NCI-H1105 treated with DMSO at 0.1 percent for 48 hours (cell line): ENCODE measurements at regions not wholly inside any gene's neighbourhood (a gene's known extent, or its start where the extent isn't known, plus 50 kb on each side); places are given as distances from the start of the nearest gene placed in this dataset.

Experiments used
- DNase-seq: peaks from one replicate; lab custom pipeline; 2025; lab: John Stamatoyannopoulos, UW

DNA sequence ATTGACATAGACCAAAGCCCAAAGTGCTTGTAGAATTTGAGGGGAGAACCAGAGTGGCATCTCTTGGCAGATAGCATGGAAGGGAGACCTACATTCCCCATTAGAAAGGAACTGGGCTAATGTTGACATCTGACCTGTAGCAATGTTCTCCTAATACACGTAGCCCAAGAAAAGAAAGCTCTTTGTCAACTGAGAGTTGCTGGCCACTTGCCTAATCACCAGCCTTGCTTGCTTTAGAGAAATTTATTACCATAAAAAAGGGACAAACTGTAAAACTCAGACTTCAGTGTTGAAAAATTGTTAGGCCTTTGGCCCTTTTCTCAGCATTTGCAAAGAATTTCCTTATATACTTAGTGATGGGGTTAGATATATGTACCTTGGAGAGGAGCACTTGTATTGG lies 777.5 kb downstream of the MAFB start:
- DNase-seq = no peak

GRCh38 chr20:39910536-39910935 lies 778.5 kb downstream of the MAFB start:
- DNase-seq = no peak

DNA sequence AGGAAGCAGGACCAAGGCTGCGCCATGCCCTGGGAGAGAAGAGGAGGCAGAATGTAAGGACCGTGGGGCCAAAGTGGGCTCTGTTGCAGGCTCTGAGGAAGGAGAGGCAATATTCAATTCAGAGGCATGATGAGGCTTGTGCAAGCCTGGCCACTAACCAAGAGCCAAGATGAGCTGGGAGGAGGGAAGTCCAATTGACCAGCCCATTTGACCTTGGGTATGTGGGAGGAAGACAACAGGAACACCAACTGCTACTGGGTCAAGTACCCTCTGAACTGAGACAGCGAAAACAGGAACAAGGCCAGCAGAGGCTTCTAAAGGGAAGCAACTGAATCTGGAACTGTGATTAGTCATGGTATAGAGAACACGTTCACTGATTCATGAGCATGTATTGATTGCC lies 779.6 kb downstream of the MAFB start:
- DNase-seq = no peak

- no peak for DNase-seq
Observed at GRCh38 chr20:39904476-39905112, 784.4 kb downstream of the MAFB start.

DNA sequence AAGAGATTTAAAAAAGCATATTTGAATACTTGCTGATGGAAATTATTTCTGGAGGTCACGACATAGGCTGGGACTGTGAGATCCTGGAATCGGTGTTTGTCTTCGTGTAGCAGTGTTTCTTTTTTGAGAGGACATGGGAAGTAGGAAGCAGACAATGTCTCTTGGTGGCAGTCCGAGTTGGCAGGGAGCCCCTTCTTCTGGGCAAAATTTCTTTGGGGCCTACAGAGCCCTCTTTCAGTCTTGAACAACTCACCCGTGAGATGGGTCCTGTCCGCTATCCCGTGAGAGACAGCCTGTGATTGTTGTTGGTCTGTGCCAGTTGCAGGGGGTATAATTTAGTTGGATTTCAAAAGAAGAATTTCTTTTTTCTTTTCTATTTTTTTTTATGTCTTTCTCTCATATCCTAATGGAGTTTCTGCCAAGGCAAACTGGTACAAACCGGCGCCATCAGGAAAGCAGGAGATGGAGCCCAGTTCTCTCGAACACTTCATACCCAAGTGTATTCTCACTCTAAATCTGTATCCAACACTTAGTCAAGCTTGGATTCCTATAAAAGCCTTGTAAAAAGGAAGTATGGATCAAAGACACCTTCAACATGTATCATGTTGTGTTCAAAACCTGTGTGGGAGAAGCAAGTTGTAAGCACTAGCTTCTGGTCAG lies 785.1 kb downstream of the MAFB start:
- no peak for DNase-seq

DNA sequence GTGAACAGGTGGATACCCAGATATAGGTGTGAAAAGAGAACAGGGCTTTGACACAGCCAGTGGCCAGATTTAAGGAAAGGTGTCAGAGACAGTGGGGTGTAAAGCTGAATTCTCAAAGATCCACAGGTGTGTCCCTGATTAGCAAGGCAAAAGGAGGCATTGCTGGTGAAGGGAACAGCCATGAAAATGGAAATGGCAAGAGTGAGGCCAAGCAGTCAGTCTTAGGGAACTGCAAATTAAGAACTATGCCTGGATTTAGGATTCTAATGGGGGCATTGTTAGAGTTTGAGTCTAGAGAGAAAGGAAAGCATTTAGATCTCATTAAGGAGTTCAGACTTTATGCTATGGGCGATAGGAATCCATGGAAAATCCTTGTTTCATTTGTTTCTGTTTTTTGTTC lies 789.2 kb downstream of the MAFB start:
- DNase-seq = no peak

DNA sequence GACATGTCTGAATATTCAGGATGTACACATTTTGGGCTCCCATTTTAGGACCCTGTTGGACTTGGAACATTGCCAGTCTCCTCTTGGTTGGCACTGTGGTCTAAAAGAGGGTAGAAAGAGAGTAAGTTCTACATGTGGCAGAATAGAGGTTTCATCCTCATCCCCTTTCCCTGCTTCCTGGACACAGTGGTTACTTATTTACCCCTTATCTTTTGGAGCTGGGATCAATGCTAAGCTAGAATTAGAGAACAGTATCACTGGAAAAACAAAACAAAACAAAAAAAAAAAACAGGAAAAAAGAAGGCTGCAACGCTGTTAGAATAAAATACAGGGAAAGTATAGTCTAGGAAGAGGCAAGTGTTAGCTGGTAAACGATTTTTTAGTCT lies 790.6 kb downstream of the MAFB start:
- DNase-seq = no peak

DNA sequence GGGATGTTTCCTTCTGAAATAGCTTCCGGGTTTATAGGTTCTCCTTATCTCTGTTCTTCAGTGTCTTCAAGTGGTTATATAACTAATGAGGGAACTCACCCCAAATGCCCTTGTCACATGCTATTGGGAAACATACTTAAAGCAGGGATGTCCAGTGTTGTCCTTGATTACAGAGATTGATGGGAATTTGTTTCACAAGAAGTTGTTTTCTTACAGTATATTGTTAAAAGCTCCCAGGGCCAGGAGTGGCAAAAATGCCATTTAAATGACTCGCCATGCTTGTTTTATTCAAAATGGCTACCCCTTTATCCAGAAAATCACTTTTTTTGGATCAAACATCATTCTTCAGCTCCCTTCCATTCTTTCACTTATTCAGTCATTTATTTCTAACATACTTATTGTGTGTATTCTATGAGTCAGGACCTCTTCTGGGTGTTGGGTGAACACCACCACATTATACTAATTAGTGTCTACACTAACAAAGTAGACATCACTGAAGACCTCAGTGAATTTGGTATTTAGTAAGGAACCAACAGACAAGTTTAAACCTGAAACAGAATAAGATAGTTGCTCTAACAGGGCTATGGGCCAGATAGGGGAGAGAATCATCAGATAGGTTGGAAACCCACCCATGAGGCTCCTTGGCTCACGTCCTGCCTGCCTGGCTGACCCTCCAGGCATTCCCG lies 791.1 kb downstream of the MAFB start:
- no peak for DNase-seq

GRCh38 chr20:39897058-39897457 lies 792.0 kb downstream of the MAFB start:
- no peak for DNase-seq

DNA sequence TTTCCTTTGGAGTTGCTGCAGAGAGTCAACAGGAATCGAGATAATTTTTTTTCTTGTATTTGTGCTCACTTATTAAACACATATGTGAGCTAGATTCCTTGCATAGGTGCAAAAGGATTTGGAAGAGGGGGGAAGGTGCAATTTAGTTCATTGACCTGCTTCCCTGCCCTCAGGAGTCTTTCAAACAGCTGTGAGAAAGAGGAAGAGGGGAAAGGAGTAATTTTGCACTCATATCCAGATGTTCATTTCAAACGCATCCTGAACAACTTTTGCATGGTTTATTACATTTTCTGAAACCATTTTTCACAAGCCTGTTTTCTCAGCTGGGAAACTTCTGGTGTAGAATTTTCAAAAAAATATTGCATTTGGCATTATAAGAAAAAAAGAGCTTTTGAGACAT lies 795.0 kb downstream of the MAFB start:
- DNase-seq = no peak

- DNase-seq = no peak
Observed at GRCh38 chr20:39893003-39893685, 795.9 kb downstream of the MAFB start.

DNA sequence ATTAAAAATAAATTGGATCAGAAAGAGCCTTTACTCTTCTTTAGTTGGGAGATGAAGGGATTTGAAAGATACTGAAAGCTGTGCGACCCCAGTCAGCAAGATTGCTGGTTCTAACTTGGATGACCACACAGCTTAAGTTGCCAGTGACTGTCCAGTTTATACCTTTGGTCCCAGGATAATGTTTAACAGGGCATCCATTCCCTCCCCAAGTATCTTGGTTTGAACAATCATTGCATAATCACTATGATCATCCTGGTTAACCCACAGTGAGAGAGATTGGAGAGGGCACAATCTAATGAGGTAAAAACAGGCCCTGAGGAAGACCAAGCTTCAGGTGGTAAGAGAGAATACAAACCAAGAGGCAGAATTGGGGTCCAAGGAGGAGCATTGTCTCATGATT lies 798.3 kb downstream of the MAFB start:
- DNase-seq = no peak

- DNase-seq = no peak
Observed at GRCh38 chr20:39888310-39888709, 800.7 kb downstream of the MAFB start.

GRCh38 chr20:39886650-39887190 lies 802.3 kb downstream of the MAFB start:
- no peak for DNase-seq

- DNase-seq = no peak
Observed at GRCh38 chr20:39885975-39886649, 802.9 kb downstream of the MAFB start.

DNA sequence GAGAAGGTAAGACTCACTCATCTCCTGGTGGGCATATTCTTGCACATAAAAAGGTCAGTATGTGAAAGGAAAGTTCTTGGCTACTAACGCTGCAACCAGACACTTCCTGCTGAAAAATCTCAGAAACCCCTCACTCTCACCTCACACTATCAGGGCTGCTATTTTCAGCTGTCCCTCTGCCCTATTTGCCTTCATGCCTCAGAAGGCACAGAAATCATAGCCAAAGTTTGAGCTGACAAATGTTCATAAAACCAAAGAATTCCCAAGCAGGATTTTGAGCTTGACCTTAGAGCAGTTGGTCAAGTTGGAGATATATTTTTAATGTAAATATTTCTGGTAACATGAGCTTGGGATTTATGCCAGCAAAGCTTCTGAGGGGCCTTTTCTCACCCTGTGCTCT lies 806.2 kb downstream of the MAFB start:
- DNase-seq = no peak

DNA sequence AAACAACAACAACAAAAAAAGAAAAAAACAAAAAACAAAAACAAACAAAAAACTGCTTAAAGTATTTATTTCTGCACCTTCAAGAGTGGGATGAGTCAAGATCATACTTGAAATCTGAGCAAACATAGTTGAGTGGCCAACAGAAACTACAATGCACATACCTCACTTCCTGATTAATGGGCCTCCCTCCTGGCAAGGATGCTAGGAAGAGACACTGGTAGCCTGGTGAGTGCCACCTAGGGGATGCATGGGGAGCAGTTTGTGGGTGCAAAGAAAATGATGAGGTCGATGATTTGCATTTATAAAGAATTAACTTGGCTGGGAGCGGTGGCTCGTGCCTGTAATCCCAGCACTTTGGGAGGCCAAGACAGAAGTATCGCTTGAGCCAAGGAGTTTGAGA lies 808.1 kb downstream of the MAFB start:
- no peak for DNase-seq

- no peak for DNase-seq
Observed at GRCh38 chr20:39879296-39879695, 809.7 kb downstream of the MAFB start.

DNA sequence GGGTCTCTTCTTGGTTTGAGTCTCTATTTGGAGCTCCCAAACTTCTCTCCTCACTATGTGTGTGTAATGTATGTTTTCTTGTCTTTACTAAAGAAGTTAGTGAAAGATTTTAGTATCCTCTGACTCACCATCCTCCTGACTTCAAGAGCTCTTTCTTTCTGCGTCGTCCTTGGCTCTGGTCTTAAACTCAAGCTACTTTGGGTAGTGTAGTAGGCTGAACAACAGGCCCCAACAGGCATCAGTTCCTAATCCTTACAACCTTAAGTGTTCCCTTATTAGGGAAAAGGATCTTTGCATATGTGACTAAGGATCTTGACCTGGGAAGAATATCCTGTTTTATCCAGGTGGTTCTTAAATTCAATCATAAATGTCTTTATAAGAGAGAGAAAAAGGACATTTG lies 810.2 kb downstream of the MAFB start:
- no peak for DNase-seq

- DNase-seq = peak; percentile 18
Observed at GRCh38 chr20:39878320-39878719, 810.7 kb downstream of the MAFB start.

- DNase-seq = no peak
Observed at GRCh38 chr20:39877788-39878187, 811.2 kb downstream of the MAFB start.

GRCh38 chr20:39876976-39877635 lies 811.9 kb downstream of the MAFB start:
- peak; percentile 82 for DNase-seq
